Activated T-cell treated with anti-CD3 and anti-CD28 coated beads, Interleukin-2, amount 50 U/mL, for 1 hour (primary cell): ENCODE measurements at regions not wholly inside any gene's neighbourhood (a gene's known extent, or its start where the extent isn't known, plus 50 kb on each side); places are given as distances from the start of the nearest gene placed in this dataset.

Experiments used
- DNase-seq: peaks from one replicate; pipeline ENCODE4 v3.0.0-alpha.2; 2020

DNA sequence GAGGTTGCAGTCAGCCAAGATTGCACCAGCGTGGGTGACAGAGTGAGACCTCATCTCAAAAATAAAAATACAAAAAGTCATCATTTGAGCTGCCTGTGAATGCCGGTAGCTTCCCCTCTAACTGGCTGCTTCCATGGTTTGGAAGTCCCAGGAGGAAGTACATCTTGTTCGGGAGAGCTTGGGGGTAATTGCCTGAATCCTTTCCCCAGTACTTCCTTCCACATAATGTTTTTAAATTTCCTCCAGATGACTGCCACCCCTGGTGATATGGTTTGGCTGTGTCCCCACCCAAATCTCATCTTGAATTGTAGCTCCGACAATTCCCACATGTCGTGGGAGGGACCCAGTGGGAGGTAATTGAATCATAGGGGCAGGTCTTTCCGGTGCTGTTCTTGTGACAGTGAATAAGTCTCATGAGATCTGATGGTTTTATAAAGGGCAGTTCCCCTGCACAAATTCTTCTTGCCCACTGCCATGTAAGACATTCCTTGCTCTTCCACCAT, 87.2 kb downstream of the SPRING1 start:
- no peak for DNase-seq

DNA sequence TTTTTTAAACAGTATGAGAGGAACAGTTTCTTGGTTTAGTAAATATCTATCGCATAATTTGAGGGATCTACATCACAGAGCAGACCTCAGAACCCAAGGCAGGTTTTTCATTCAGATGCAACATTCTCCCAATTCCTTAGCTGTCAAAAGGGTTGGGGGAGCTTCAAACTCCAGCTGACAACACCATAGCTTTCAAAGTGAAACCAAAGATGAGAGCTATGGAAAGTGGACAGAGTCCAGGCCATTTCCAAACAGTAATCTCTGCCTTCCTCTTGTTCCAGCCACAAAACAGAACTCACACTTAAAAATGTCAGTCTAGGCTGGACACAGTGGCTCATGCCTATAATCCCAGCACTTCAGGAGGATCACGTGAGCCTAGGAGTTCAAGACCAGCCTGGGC, 87.8 kb downstream of the SPRING1 start:
- DNase-seq: no peak

DNA sequence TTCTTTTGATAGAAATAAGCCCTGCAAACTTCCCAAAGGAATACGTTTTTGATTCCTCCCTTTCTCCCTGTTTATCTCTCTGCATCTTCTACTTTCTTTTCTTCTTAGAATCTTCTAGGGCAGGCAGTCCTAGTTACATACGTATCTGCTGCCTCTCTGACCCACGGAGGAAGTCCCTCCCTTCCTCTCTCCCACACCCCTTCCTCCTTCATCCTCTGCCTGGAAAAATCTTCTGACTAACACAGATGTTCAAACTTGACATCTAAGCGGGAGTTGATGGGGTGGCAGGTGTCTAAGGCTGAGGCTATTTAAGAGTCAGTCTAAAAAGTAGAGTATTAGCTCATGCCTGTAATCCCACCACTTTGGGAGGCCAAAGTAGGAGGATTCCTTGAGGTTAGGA, 88.6 kb downstream of the MAP1LC3B2 start:
- DNase-seq: no peak

DNA sequence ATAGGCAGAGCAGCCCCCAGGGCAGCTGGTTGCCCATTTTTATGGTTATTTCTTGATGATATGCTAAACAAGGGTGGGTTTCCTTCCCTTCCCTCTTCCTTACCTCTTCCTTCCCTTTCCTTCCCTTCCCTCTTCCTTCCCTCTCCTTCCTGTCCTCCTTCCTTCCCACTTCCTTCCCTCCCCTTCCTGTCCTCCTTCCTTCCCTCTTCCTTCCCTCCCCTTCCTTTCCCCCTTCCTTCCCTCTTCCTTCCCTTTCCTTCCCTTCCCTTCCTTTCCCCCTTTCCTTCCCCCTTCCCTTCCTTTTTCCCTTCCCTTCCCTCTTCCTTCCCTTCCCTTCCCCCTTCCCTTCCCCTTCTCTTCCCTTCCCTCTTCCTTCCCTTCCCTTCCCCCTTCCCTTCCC, 87.7 kb downstream of the MAP1LC3B2 start:
- DNase-seq: no peak

DNA sequence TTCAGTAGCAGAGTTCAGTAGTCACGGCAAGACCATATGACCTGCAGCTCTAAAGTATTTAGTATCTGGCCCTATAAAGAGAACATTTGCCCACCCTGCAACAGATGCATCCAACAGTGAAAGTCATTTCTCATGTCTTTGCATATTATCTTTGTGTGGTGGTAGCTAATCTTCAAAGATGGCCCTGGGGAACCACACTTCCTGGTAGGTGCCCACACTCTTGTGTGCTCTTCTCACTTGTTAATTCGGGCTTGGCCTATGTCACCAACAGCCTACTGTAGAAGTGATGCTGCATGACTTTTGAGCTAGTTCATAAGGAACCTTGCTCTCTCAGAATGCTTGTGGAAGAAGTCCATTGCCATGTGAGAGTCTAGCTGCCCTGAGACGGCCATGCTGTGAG, 85.6 kb downstream of the MAP1LC3B2 start:
- no peak for DNase-seq

DNA sequence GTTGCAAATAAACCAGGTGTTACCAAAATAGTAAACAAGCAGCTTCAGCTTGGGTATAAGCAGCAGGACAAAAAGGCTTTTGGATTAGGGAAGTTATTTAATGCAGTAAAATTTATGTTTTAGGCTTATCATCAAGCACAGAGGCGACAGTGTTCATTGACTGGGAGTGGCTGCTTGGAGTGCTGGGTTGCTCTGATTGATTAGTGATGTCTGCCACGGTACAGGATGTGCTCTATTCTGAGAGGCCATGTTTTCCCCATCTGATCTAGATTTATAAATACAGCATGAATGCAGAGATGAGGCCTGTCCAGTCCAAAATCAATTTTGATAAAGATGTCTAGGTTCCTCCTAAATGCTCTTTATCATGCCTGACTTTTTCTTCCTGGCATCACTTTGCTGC, 83.5 kb downstream of the MAP1LC3B2 start:
- DNase-seq: no peak

DNA sequence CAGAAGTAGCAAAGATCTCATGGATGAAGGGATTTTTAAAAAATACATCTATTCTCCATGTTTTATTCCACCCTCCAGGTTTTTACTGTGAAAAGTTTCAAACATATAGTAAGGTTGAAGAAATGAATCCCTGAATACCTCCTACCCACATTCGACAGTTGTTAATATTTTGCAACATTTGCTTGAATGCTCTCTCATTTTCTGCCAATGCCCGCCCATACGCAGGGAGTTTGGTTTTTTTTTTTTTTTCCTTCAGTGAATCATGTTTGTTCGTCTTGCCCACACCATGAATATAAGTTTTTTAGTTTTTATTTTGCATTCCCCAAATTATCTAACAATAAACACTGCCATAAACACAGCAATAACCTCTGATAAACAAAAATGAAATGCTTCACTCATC, 82.9 kb downstream of the MAP1LC3B2 start:
- no peak for DNase-seq

DNA sequence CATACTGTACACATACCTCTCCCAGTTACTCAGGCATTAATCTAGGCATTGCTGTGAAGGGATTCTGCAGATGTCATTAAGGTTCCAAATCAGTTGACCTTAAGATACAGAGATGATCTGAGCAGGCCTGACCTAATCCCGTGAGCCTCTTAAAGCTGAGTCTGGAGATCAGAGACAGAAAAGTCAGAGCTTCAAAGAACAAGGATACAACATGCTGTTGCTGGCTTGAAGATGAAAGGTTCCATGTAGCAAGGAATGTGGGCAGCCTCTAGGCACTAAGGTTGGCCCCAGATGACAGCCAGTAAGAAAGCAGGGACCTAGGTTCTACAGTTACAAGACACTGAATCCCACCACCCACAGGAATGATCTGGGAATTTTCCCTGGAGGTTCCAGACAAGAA, 81.1 kb downstream of the MAP1LC3B2 start:
- no peak for DNase-seq

DNA sequence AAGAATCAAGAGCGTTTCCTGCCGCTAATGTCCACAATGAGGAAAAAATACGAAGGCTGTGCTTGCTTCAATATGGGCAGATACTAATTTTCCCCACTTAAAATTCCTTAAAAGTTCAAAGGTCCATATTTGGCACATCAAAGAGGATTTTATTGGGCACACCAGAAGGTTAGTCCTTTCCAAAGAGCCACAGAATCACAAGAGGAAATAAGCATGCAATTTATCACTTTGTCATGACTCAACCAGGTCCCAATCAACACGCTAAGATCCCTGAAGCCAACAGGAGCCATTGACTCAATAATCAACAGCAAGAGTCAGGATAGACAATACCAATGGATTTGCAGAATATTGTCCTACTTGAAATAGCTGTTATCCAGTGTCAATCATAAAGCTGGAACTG, 80.6 kb downstream of the MAP1LC3B2 start:
- DNase-seq: no peak

DNA sequence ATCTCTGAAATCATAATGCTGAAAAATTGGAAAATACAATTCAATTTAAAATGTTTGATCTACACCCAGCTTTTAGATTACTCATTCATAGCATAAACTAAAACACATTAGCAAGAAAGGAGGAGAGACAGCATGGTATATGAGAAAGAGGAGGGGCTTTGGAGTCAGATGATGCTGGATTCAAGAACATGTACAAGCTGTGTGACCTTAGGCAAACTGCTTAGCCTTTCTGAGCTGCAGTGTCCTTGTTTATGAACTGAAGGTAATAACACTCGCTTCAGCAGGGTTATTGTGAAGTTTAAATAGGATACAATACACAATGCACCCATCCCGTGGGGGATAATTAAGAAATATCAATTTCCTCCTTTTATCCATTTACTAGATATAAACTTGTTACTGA, 79.2 kb downstream of the MAP1LC3B2 start:
- no peak for DNase-seq

DNA sequence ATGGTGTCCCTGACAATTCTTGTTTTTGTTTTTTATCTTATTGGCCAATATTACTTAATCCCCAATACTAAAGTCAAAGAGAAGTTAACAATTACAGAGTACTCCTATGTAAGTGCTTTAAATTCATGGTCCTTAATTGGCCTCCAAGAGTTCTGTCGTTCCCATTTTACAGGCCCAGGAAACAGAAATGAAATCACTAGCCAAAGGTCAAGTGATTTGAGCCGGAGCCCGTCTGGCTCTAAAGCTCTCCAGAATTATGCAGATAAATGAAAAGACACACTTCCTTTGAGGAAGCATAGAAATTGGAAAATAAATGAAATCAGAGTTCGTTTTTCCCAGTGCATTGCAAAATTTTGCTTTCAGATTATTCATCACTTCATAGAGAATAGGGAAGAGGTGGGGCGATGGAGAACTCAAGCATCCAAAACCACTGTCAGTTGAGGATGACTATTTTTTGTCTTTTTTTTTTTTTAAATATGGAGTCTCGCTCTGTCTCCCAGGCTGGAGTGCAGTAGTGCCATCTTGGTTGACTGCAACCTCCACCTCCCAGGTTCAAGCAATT, 78.5 kb downstream of the MAP1LC3B2 start:
- DNase-seq: no peak

DNA sequence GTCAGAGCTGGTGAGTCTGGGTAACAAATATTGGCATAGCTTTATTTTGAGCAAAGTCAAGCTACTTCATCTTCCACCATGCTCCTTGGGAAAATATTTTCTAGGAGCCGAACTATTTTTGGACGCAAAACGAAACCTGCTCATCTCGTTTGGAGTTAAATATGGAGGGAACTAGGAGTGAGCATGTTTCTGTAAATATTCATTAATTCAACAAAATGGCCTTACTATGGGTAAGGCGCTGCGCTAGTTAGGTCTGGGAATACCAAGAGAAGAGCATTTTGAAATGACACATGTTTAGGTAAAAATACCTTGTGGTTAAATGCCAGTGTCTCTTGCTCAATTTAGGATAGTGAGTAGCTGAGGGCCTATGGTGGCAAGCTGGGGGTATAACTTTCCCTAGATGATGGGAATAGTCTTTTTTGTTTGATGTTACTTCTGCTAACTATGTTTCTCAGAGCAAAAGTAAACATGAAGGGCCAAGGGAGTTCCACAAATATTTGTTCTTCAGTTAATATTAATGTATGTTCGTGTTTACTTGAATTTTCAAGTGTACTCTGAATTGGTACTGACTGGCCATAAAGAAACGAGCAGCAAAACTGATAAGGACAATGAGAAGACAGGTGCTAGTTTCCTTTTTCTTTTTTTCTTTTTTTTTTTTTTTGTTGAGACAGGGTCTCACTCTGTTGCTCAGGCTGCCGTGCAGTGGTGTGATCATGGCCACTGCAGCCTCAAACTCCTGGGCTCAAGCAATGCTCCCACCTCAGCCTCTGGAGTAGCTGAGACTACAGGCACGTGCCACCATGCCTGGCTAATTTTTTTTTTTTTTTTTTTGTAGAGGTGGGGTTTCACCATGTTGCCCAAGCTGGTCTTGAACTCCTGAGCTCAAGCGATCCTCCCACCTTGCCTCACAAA, 77.7 kb downstream of the MAP1LC3B2 start:
- DNase-seq: no peak

DNA sequence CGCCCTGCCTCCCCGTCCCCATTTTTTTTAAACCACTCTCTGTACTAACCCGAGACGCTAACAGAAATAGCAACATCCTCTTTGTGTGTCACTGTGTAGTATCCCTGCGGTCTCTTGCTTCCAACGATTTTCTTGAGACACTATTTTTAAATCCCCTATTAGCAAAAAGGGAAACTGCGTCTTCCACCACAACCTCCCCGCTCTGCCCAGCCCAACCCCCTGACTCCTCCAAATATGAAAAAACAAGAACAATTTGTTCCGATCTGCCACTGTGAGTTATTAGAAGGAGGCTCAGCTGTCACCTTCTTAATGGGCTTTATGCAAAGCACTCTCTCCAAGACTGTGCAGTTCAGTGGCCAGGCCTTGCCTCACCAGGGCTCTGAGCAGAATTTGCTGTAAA, 76.3 kb downstream of the MAP1LC3B2 start:
- no peak for DNase-seq

DNA sequence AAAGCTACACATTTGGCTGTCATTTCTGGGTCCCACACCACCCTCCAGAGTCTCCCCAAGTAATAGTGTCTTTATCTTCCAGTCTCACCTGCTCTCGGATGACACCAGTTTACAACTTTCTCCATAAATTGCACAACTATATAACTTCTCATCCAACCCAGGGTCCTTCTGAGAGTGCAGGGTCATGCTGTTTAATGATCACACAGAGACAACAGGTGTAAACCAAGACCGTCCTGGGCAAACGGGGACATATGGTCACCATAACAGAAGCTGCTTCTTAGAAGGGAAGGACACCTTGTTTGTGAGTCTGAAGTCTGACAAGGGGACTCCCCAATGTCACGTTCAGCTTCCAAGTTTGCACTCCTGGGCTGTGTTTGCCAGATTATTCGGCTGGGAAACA, 74.3 kb downstream of the MAP1LC3B2 start:
- DNase-seq: no peak

DNA sequence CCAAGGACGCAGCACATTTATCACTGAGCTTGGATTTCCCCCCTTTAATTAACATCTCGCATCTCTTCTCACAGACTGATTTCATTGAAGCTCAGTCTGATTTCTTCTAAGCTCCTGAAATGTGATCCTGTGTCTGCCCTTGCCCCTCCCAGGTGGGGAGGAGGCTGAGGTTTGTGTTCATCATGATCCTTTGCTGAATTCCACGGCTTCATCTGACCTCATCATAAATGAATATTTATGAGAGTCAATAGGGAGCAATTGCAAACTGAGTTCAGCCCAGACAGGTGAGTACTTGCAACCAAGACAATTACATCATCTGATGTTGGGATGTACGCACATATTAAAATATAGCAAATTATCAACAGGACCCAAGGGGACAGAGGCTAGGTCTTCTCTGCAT, 72.4 kb downstream of the MAP1LC3B2 start:
- no peak for DNase-seq

DNA sequence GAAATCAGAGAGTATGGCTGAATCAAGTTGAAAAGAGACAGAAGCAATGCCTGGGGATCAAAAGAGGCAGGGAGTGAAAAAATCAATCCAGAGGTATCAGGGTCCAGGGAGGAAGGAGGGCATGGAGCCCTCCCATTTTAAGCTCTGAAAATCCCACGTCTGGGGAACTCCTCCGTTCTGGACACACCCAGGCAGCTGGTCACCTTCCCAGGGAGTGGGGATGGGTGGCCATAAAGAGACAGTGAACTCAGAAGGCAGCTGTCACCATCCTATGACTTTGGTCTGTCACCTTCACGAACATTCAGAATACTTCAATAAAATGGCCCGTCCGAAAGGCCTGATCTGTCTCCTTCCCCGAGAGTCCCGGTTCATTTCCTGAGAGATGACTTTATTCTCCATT, 71.6 kb downstream of the MAP1LC3B2 start:
- DNase-seq: no peak

DNA sequence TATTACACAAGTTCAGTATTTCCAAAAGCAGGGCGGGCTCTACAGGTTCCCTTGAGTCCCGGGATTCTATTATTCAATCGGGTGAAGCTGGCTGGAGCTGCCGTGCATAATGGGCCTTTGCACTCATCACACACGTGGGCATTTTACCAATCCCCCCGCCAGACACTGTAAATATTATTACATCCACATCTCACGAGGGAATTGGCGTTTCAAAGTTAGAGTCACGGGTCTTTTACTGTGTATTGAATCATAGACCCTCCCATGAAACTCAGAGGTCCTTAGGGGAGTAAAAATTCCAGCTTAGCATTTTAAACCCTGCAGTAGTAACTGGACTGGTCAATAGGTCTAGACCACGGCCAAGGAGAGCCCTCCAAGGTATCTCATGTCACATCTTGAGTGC, 70.3 kb downstream of the MAP1LC3B2 start:
- no peak for DNase-seq

DNA sequence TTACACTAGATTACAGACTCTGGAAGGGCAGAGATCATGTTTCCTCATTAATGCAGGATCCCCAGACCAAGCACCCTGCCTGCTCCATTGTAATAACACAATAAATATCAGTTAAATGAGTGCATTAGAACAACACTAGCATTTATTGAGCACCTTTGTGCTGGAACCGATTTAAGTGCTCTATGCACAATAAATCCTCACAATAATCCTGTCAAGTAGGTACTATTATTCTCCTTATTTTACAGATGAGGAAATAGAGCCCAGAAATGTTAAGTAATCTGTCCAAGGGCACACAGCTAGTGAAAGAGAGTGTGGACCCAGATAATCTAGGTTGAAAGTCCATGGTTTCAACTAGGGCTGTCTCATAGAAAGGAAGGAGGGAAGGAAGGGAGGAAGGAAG, 69.8 kb downstream of the MAP1LC3B2 start:
- DNase-seq: no peak

DNA sequence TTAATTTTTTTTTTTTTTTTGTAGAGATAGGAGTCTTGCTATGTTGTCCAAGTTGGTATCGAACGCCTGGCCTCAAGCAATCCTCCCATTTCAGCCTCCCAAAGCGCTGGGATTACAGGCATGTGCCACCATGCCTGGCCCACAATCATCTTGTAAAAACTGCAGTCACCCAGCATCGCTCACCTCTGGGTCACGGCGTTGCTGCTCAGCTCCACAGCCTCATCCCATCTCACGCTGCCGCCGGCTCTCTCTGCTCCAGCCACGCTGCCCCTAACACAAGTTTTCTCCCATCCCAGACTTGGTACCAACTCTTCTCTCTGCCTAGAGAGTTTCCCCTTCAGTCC, 69.2 kb downstream of the MAP1LC3B2 start:
- no peak for DNase-seq
